ENCODE measurements at regions not wholly inside any gene's neighbourhood (a gene's known extent, or its start where the extent isn't known, plus 50 kb on each side); places are given as distances from the start of the nearest gene placed in this dataset.

- no peak for TF ChIP-seq CTCF (IDR thresholded peaks at IDR 0.05)
- TF ChIP-seq POLR2A (IDR thresholded peaks at IDR 0.05) = no peak
These were observed 246.9 kb upstream of the DUSP10 start for GRCh38 chr1:221988829-221989228.
